OCI-LY3 (cell line): ENCODE measurements at regions not wholly inside any gene's neighbourhood (a gene's known extent, or its start where the extent isn't known, plus 50 kb on each side); places are given as distances from the start of the nearest gene placed in this dataset.

Experiments used
- H2AFZ ChIP-seq: fragments of 200-600, 300-600 bp; shearing (Covaris generic); 2 replicates; pipeline ENCODE4 v1.6.0; 2014; ENCODE audit warnings: antibody characterized with exemption, low read depth, low read length
- H3K27ac ChIP-seq: fragments of 200-600, 300-600 bp; sonication (generic); 2 replicates; pipeline ENCODE4 v1.5.1; 2014; ENCODE audit warnings: mild to moderate bottlenecking, low read length, moderate library complexity, mixed read lengths
- H3K27me3 ChIP-seq: fragments of 200-600, 300-600 bp; sonication (generic); 2 replicates; pipeline ENCODE4 v1.6.1; 2014; ENCODE audit warnings: low read depth, low read length, mixed read lengths
- H3K36me3 ChIP-seq: fragments of 200-600, 300-600 bp; sonication (generic); replicated peaks from 2 replicates; pipeline ENCODE3; 2014; ENCODE audit warnings: low read depth, low read length, mixed read lengths
- H3K4me1 ChIP-seq: fragments of 300-600, 200-600 bp; sonication (generic); 2 replicates; pipeline ENCODE4 v1.6.1; 2014; ENCODE audit warnings: low read length, mixed read lengths
- H3K4me2 ChIP-seq: fragments of 200-600, 300-600 bp; sonication (generic); 2 replicates; pipeline ENCODE4 v1.6.1; 2014; ENCODE audit warnings: low read length, mixed read lengths
- H3K4me3 ChIP-seq: fragments of 300-600, 200-600 bp; sonication (generic); 2 replicates; pipeline ENCODE4 v1.5.1; 2014; ENCODE audit warnings: antibody characterized with exemption, mild to moderate bottlenecking, low read length, moderate library complexity
- H3K79me2 ChIP-seq: fragments of 300-600, 200-600 bp; shearing (Covaris generic); 2 replicates; pipeline ENCODE4 v1.6.1; 2014; ENCODE audit warnings: mild to moderate bottlenecking, low read length, mixed read lengths
- H3K9ac ChIP-seq: fragments of 300-600, 200-600 bp; shearing (Covaris generic); 2 replicates; pipeline ENCODE4 v1.6.0; 2014; ENCODE audit warnings: mild to moderate bottlenecking, low read length, moderate library complexity
- H3K9me3 ChIP-seq: fragments of 200-600, 300-600 bp; shearing (Covaris generic); 2 replicates; pipeline ENCODE4 v1.6.1; 2014; ENCODE audit warnings: low read length, mixed read lengths; ENCODE audit not compliant: insufficient read depth
- H4K20me1 ChIP-seq: fragments of 200-600, 300-600 bp; sonication (generic); 2 replicates; pipeline ENCODE4 v1.6.1; 2016; ENCODE audit warnings: low read length, mixed read lengths; ENCODE audit not compliant: insufficient read depth
- EZH2phosphoT487 ChIP-seq: fragments of 200-600 bp; shearing (Covaris generic); IDR thresholded peaks from 2 replicates; pipeline ENCODE4 v1.6.1; 2018; ENCODE audit warnings: antibody characterized with exemption, mixed run types, low read depth
- TF ChIP-seq, protein P1 (sequence below): fragments of 200-600, 300-600 bp; sonication (generic); IDR thresholded peaks from 2 replicates; pipeline ENCODE4 v1.5.1; 2014; ENCODE audit warnings: antibody characterized with exemption, low read length, low read depth

- no peaks in the 10 kb centered on the region for H3K27me3 ChIP-seq
- no peak overlapping the region for H3K4me2 ChIP-seq
- no peak overlapping the region for H2AFZ ChIP-seq
- H3K4me1 ChIP-seq, result peaks cover 9% of the 10 kb centered on the region
- TF ChIP-seq, protein P1, sequence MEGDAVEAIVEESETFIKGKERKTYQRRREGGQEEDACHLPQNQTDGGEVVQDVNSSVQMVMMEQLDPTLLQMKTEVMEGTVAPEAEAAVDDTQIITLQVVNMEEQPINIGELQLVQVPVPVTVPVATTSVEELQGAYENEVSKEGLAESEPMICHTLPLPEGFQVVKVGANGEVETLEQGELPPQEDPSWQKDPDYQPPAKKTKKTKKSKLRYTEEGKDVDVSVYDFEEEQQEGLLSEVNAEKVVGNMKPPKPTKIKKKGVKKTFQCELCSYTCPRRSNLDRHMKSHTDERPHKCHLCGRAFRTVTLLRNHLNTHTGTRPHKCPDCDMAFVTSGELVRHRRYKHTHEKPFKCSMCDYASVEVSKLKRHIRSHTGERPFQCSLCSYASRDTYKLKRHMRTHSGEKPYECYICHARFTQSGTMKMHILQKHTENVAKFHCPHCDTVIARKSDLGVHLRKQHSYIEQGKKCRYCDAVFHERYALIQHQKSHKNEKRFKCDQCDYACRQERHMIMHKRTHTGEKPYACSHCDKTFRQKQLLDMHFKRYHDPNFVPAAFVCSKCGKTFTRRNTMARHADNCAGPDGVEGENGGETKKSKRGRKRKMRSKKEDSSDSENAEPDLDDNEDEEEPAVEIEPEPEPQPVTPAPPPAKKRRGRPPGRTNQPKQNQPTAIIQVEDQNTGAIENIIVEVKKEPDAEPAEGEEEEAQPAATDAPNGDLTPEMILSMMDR, result no peak
- no peak for TF ChIP-seq EZH2phosphoT487
- H3K27ac ChIP-seq, result no peak overlapping the region
- no peak overlapping the region for H3K4me3 ChIP-seq
- H3K9me3 ChIP-seq, result no peaks in the 10 kb centered on the region; the same call in 1 of the 2 replicates
- no peaks in the 10 kb centered on the region for H4K20me1 ChIP-seq
- no peaks in the 10 kb centered on the region for H3K79me2 ChIP-seq
- H3K36me3 ChIP-seq, result no peaks in the 10 kb centered on the region
- H3K9ac ChIP-seq, result no peak overlapping the region
Observed at GRCh38 chrY:21174697-21175463, 336.3 kb upstream of the RBMY1B start.

- TF ChIP-seq EZH2phosphoT487, result no peak
- TF ChIP-seq, protein P1, result no peak
Observed at GRCh38 chrY:21175505-21175904, 335.6 kb upstream of the RBMY1B start.

DNA sequence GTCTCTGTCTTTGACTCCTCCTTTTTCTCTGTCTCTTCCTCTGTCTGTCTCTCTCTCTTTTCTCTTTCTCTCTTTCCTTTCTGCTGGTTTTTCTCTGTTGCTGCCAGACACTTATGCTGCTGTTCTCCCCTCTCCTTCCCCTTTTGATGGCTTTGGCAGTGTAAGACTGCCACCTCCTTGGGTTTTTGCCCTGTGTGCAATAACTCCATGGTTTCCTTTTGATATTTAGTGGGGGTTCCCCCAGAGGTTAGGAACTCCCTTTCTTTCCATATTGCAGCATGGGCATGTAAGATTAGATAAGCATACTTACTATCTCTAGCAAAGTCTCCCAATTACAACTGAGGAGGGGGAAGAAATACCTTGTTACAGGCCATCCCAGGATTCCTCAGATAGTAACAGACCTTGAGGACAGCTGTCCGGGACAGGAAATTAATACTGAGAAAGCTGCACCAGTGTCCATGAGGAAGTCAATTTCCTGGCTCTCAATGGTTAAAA, 333.8 kb upstream of the RBMY1B start:
- H2AFZ ChIP-seq, result no peak overlapping the region

More at GRCh38 chrY:21175505-21175904, 335.6 kb upstream of the RBMY1B start:
- no peaks in the 10 kb centered on the region for H3K27me3 ChIP-seq
- peaks cover 9% of the 10 kb centered on the region for H3K4me1 ChIP-seq
- no peak overlapping the region for H2AFZ ChIP-seq
- H3K4me2 ChIP-seq, result no peak overlapping the region
- H4K20me1 ChIP-seq, result no peaks in the 10 kb centered on the region
- H3K4me3 ChIP-seq, result no peak overlapping the region
- H3K9me3 ChIP-seq, result no peaks in the 10 kb centered on the region; the same call in 1 of the 2 replicates
- no peak overlapping the region for H3K9ac ChIP-seq
- no peaks in the 10 kb centered on the region for H3K79me2 ChIP-seq
- H3K27ac ChIP-seq, result no peak overlapping the region
- no peaks in the 10 kb centered on the region for H3K36me3 ChIP-seq

DNA sequence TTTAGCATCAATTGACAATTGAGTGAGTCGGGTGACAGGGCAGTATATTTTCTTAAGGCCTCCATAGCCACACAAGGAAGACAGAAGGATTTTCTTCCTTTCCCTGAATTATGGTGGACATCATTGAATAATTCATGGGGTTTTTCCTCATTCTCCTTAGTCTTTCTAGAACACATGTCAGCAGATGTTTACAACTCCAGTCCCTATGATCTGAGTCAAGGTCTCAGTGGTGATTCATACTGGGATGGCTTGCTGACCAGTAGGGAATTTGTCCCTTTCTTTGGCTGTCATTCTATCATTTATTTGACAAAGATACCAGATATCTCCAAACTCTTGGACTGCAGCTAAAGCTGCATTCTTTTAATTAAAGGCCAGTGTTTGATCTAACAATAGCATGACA, 332.9 kb upstream of the RBMY1B start:
- no peaks in the 10 kb centered on the region for H3K79me2 ChIP-seq
- TF ChIP-seq, protein P1, result no peak
- TF ChIP-seq EZH2phosphoT487, result no peak
- H4K20me1 ChIP-seq, result no peaks in the 10 kb centered on the region
- H3K27me3 ChIP-seq, result no peaks in the 10 kb centered on the region
- no peak overlapping the region for H3K4me2 ChIP-seq
- H3K27ac ChIP-seq, result no peak overlapping the region
- H2AFZ ChIP-seq, result no peak overlapping the region
- H3K9ac ChIP-seq, result no peak overlapping the region
- H3K36me3 ChIP-seq, result no peaks in the 10 kb centered on the region
- H3K9me3 ChIP-seq, result no peaks in the 10 kb centered on the region
- no peak overlapping the region for H3K4me3 ChIP-seq
- peaks cover 18% of the 10 kb centered on the region for H3K4me1 ChIP-seq

More for the DNA sequence above, 333.8 kb upstream of the RBMY1B start:
- Histone ChIP-seq H3K79me2 (no peaks in the 10 kb centered on the region), H3K4me3 (no peak overlapping the region), H4K20me1 (no peaks in the 10 kb centered on the region), H3K36me3 (no peaks in the 10 kb centered on the region), H3K4me2 (no peak overlapping the region), H3K9ac (no peak overlapping the region), H3K27me3 (no peaks in the 10 kb centered on the region), H3K27ac (no peak overlapping the region), H3K4me1 (peaks cover 18% of the 10 kb centered on the region), H3K9me3 (no peaks in the 10 kb centered on the region)
- no peak for TF ChIP-seq EZH2phosphoT487
- TF ChIP-seq, protein P1, result no peak
